OCI-LY7 (cell line): ENCODE measurements at regions not wholly inside any gene's neighbourhood (a gene's known extent, or its start where the extent isn't known, plus 50 kb on each side); places are given as distances from the start of the nearest gene placed in this dataset.

Experiments
- CTCF ChIP-seq: fragments of 200-600 bp; sonication (generic); conservative IDR thresholded peaks from 2 replicates; pipeline ENCODE4 v1.5.1; 2014; ENCODE audit warnings: mild to moderate bottlenecking, antibody characterized with exemption, low read length, moderate library complexity, mixed read lengths
- EZH2phosphoT487 ChIP-seq: fragments of 200-600 bp; sonication (generic); IDR thresholded peaks from 2 replicates; pipeline ENCODE4 v1.6.1; 2018; ENCODE audit warnings: low read depth, borderline replicate concordance, mild to moderate bottlenecking, mixed run types, antibody characterized with exemption, low read length, moderate library complexity, mixed read lengths

DNA sequence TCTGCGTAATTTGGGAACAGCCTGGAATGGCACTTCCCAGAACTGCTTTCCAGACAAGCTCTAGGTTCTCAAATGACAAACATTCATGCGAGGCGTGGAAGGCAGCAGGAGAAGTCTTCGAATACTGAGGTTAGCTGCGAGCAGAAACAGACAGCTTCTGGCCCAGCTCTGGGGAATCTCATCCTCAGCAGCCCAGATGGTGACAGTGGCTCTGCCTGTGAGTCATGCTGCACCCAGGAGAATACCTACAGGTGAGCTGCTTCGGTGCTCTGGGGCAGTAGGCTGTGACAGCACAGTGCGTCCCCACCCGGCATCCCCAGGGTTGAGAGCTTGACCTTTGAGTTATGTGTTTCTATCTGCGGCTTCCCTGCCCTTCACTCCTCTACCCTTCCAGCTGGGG lies 258.6 kb downstream of the KLF13 start:
- TF ChIP-seq EZH2phosphoT487, result no peak
- TF ChIP-seq CTCF, result no peak
